IMR-90 (cell line): ENCODE measurements at regions not wholly inside any gene's neighbourhood (a gene's known extent, or its start where the extent isn't known, plus 50 kb on each side); places are given as distances from the start of the nearest gene placed in this dataset.

Source experiments
- BHLHE40 ChIP-seq: fragments of 150-350 bp; IDR thresholded peaks from 2 replicates; pipeline ENCODE4 v1.6.1; 2016; ENCODE audit warnings: mild to moderate bottlenecking, low read depth, low read length
- CEBPB ChIP-seq: IDR thresholded peaks from 2 replicates; pipeline ENCODE4 v1.6.1; 2012; ENCODE audit warnings: low read depth, low read length, improper control_type of control experiment
- CHD1 ChIP-seq: IDR thresholded peaks from 2 replicates; pipeline ENCODE4 v1.6.1; 2012; ENCODE audit warnings: low read depth, low read length, improper control_type of control experiment
- CTCF ChIP-seq: conservative IDR thresholded peaks from 2 replicates; pipeline ENCODE4 v1.5.1; 2012; ENCODE audit warnings: mild to moderate bottlenecking, low read depth, low read length, improper control_type of control experiment
- ELK1 ChIP-seq: fragments of 150-350 bp; IDR thresholded peaks from 2 replicates; pipeline ENCODE4 v1.6.1; 2016; ENCODE audit warnings: low read depth, mild to moderate bottlenecking, low read length, moderate library complexity, borderline replicate concordance
- FOS ChIP-seq: fragments of 150-350 bp; IDR thresholded peaks from 2 replicates; pipeline ENCODE4 v1.6.1; 2016; ENCODE audit warnings: low read depth, low read length
- MAZ ChIP-seq: IDR thresholded peaks from 2 replicates; pipeline ENCODE4 v1.6.1; 2012; ENCODE audit warnings: low read depth, mild to moderate bottlenecking, low read length, improper control_type of control experiment, moderate library complexity, borderline replicate concordance
- MXI1 ChIP-seq: IDR thresholded peaks from 2 replicates; pipeline ENCODE4 v1.6.1; 2012; ENCODE audit warnings: low read depth, mild to moderate bottlenecking, low read length, moderate library complexity, borderline replicate concordance
- NFE2L2 ChIP-seq: fragments of 150-350 bp; IDR thresholded peaks from 2 replicates; pipeline ENCODE4 v1.6.1; 2016; ENCODE audit warnings: low read depth, mild to moderate bottlenecking, low read length
- POLR2A ChIP-seq: IDR thresholded peaks from 2 replicates; pipeline ENCODE4 v1.6.1; 2012; ENCODE audit warnings: mild to moderate bottlenecking, low read depth, low read length
- RAD21 ChIP-seq: IDR thresholded peaks from 2 replicates; pipeline ENCODE4 v1.6.1; 2012; ENCODE audit warnings: low read length, improper control_type of control experiment
- RCOR1 ChIP-seq: IDR thresholded peaks from 2 replicates; pipeline ENCODE4 v1.6.1; 2012; ENCODE audit warnings: mild to moderate bottlenecking, low read length, improper control_type of control experiment; ENCODE audit not compliant: insufficient replicate concordance
- RFX5 ChIP-seq: IDR thresholded peaks from 2 replicates; pipeline ENCODE4 v1.8.0; 2012; ENCODE audit warnings: low read depth, mild to moderate bottlenecking, low read length, moderate library complexity
- USF2 ChIP-seq: fragments of 150-350 bp; IDR thresholded peaks from 2 replicates; pipeline ENCODE4 v1.6.1; 2017; ENCODE audit warnings: mild to moderate bottlenecking, antibody characterized with exemption, low read length, low read depth

- TF ChIP-seq CTCF (no peak), FOS (no peak), BHLHE40 (no peak), RFX5 (no peak), POLR2A (no peak), CEBPB (no peak), MAZ (no peak), RAD21 (no peak), NFE2L2 (no peak), CHD1 (no peak), RCOR1 (no peak), USF2 (no peak), MXI1 (no peak), ELK1 (no peak)
These were observed 148.0 kb upstream of the SLC6A11 start for GRCh38 chr3:10667901-10668476.
